ENCODE measurements at regions not wholly inside any gene's neighbourhood (a gene's known extent, or its start where the extent isn't known, plus 50 kb on each side); places are given as distances from the start of the nearest gene placed in this dataset.

- no peak for TF ChIP-seq ZNF282 (CRISPR knock-in tag; IDR thresholded peaks at IDR 0.05)
- TF ChIP-seq POLR2A (conservative IDR thresholded peaks at IDR 0.05): no peak
- no peak for TF ChIP-seq RBM22 (IDR thresholded peaks at IDR 0.05; ENCODE audit: low read depth, low read length, poor library complexity, severe bottlenecking)
- TF ChIP-seq HDAC6 (IDR thresholded peaks at IDR 0.05; ENCODE audit: low read depth, low read length): no peak
- TF ChIP-seq CHD2 (IDR thresholded peaks at IDR 0.05; ENCODE audit: low read depth, low read length): no peak
Observed at GRCh38 chr11:134725211-134725610, 313.2 kb upstream of the B3GAT1 start.
